Peyer's patch (tissue), 4 donors: ENCODE measurements at regions not wholly inside any gene's neighbourhood (a gene's known extent, or its start where the extent isn't known, plus 50 kb on each side); places are given as distances from the start of the nearest gene placed in this dataset.

Experiments
- DNase-seq, 3 donors: peaks; one replicate each; pipeline ENCODE4 v3.0.0-alpha.2; 2017 to 2019
- H3K27ac ChIP-seq, 4 donors: fragments of 200-600 bp; sonication (generic); one replicate each; pipeline ENCODE4 v1.5.1; 2016 to 2019
- H3K27me3 ChIP-seq, 2 donors: fragments of 200-600 bp; sonication (generic); one replicate each; pipeline ENCODE4 v1.5.1; 2019
- H3K36me3 ChIP-seq, 3 donors: fragments of 200-600 bp; sonication (generic); one replicate each; pipeline ENCODE4 v1.5.1; 2016 to 2019
- H3K4me1 ChIP-seq, 4 donors: fragments of 200-600 bp; sonication (generic); one replicate each; pipeline ENCODE4 v1.5.1; 2016 to 2019
- H3K4me3 ChIP-seq, 4 donors: fragments of 200-600 bp; sonication (generic); 1 replicate in 3 of 4; 2 replicates in 1 of 4; pipeline ENCODE4 v1.5.1; 2016 to 2019; ENCODE audit warnings: mild to moderate bottlenecking in 1 of 4
- H3K9me3 ChIP-seq, 4 donors: fragments of 200-600 bp; sonication (generic); one replicate each; pipeline ENCODE4 v1.5.1; 2016 to 2019; ENCODE audit warnings: mild to moderate bottlenecking in 1 of 4
- CTCF ChIP-seq, 6 experiments: fragments of 450-650 bp in 4 of 6; fragments of 200-600 bp in 2 of 6; sonication (generic) in 1 of 6; IDR thresholded peaks; one replicate each; pipeline ENCODE4 v1.5.1; 2017 to 2019; ENCODE audit warnings: antibody characterized with exemption in 6 of 6, mild to moderate bottlenecking in 3 of 6, moderate library complexity in 1 of 6
- POLR2A ChIP-seq, 2 donors: fragments of 450-650 bp; IDR thresholded peaks; one replicate each; pipeline ENCODE4 v1.5.1; 2017; ENCODE audit warnings: antibody characterized with exemption in 2 of 2, mild to moderate bottlenecking in 2 of 2, moderate library complexity in 2 of 2

GRCh38 chr4:57329279-57329678, 219.1 kb upstream of the IGFBP7 start:
- H3K4me3 ChIP-seq: no peak overlapping the region
- no peak overlapping the region for H3K27ac ChIP-seq
- H3K27me3 ChIP-seq: no peaks in the 10 kb centered on the region
- no peaks in the 10 kb centered on the region for H3K9me3 ChIP-seq
- no peak for TF ChIP-seq CTCF (IDR thresholded peaks at IDR 0.05)
- no peak for TF ChIP-seq POLR2A (IDR thresholded peaks at IDR 0.05)
- DNase-seq: no peak
- no peaks in the 10 kb centered on the region for H3K36me3 ChIP-seq
- no peaks in the 10 kb centered on the region for H3K4me1 ChIP-seq

- no peaks in the 10 kb centered on the region for H3K27me3 ChIP-seq
- H3K36me3 ChIP-seq: no peaks in the 10 kb centered on the region
- H3K9me3 ChIP-seq: no peaks in the 10 kb centered on the region
- H3K4me1 ChIP-seq: no peaks in the 10 kb centered on the region
- TF ChIP-seq CTCF (IDR thresholded peaks at IDR 0.05) (no peak), POLR2A (IDR thresholded peaks at IDR 0.05) (no peak)
- DNase-seq: no peak
- no peak overlapping the region for H3K4me3 ChIP-seq
- H3K27ac ChIP-seq: no peak overlapping the region
Measured at GRCh38 chr4:57324673-57325307, 214.6 kb upstream of the IGFBP7 start.

- Histone ChIP-seq H3K4me3 (no peak overlapping the region), H3K27me3 (no peaks in the 10 kb centered on the region), H3K27ac (no peak overlapping the region), H3K9me3 (no peaks in the 10 kb centered on the region), H3K36me3 (no peaks in the 10 kb centered on the region), H3K4me1 (no peaks in the 10 kb centered on the region)
- TF ChIP-seq CTCF (IDR thresholded peaks at IDR 0.05) (no peak), POLR2A (IDR thresholded peaks at IDR 0.05) (no peak)
- no peak for DNase-seq
Measured at GRCh38 chr4:57320849-57321248, 210.7 kb upstream of the IGFBP7 start.

GRCh38 chr4:57320217-57320616, 210.0 kb upstream of the IGFBP7 start:
- Histone ChIP-seq H3K27ac (no peak overlapping the region), H3K4me3 (no peak overlapping the region), H3K27me3 (no peaks in the 10 kb centered on the region), H3K4me1 (no peaks in the 10 kb centered on the region), H3K9me3 (no peaks in the 10 kb centered on the region), H3K36me3 (no peaks in the 10 kb centered on the region)
- TF ChIP-seq CTCF (IDR thresholded peaks at IDR 0.05): no peak
- no peak for TF ChIP-seq POLR2A (IDR thresholded peaks at IDR 0.05)
- no peak for DNase-seq

- Histone ChIP-seq H3K4me1 (no peaks in the 10 kb centered on the region), H3K36me3 (no peaks in the 10 kb centered on the region), H3K4me3 (no peak overlapping the region), H3K27ac (no peak overlapping the region), H3K27me3 (no peaks in the 10 kb centered on the region), H3K9me3 (no peaks in the 10 kb centered on the region)
- TF ChIP-seq POLR2A (IDR thresholded peaks at IDR 0.05): no peak
- no peak for TF ChIP-seq CTCF (IDR thresholded peaks at IDR 0.05)
- no peak for DNase-seq
Measured at GRCh38 chr4:57318703-57319102, 208.5 kb upstream of the IGFBP7 start.

- Histone ChIP-seq H3K27me3 (no peaks in the 10 kb centered on the region), H3K4me1 (no peaks in the 10 kb centered on the region), H3K9me3 (no peaks in the 10 kb centered on the region), H3K36me3 (no peaks in the 10 kb centered on the region), H3K27ac (no peak overlapping the region), H3K4me3 (no peak overlapping the region)
- TF ChIP-seq CTCF (IDR thresholded peaks at IDR 0.05) (no peak), POLR2A (IDR thresholded peaks at IDR 0.05) (no peak)
- DNase-seq: no peak
Measured at GRCh38 chr4:57314636-57315035, 204.5 kb upstream of the IGFBP7 start.
